ENCODE measurements at regions not wholly inside any gene's neighbourhood (a gene's known extent, or its start where the extent isn't known, plus 50 kb on each side); places are given as distances from the start of the nearest gene placed in this dataset.

DNA sequence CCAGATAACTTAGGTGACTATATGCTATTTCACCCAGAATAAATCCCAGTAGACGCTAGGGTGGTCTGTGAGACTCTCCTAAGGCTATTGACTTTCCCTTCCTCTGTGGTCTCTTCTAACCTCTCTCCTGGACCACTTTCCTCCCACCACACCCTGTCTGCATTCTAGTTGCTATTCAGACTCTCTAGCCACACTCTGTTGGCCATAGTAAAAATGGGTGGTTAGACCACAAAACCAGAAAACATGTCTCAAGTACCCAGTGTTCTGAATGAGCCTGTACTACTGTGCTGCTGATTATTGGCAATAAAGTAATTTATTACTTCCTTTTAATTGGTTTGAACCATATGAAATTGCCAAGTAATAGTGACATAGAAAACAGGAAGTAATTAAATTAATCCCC lies 240.8 kb downstream of the KIF20B start (continued):
- TF ChIP-seq, protein P1, sequence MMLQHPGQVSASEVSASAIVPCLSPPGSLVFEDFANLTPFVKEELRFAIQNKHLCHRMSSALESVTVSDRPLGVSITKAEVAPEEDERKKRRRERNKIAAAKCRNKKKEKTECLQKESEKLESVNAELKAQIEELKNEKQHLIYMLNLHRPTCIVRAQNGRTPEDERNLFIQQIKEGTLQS (CRISPR knock-in tag; conservative IDR thresholded peaks at IDR 0.05), result no peak
- no peak for TF ChIP-seq RELA (CRISPR knock-in tag; IDR thresholded peaks at IDR 0.05; ENCODE audit: borderline replicate concordance)

DNA sequence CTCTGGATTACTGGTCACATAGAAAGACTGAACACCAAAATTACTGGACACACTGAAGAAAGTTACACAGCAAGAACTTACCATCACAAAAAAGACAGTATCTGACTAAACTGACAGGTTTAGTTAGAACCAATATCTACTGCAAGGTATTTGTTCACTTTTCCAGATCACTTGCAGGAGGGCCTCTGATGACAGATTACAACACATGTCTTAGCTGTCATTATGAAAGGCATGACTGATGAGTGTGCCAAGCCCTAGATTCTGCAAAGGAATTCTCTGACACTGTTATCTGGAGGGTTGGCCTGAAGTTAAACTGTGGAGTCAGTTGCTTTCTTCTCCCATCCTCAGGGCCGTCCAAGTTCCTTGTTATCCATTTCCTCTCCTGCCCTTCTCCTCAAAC lies 242.7 kb downstream of the KIF20B start:
- ChIA-PET CTCF (no interaction called here), POLR2A (no interaction called here)
- DNase-seq (ENCODE audit: low spot score), result no peak
- Mint-ChIP-seq H3K4me1 (no peaks in the 10 kb centered on the region), H3K27me3 (ENCODE audit: low read depth) (no peaks in the 10 kb centered on the region; the same call in 1 of the 2 replicates), H3K27ac (no peak overlapping the region), H3K4me3 (no peak overlapping the region), H3K9me3 (peaks cover 18% of the 10 kb centered on the region), H3K36me3 (no peaks in the 10 kb centered on the region)
- ATAC-seq, result no peak
- TF ChIP-seq, protein P2, sequence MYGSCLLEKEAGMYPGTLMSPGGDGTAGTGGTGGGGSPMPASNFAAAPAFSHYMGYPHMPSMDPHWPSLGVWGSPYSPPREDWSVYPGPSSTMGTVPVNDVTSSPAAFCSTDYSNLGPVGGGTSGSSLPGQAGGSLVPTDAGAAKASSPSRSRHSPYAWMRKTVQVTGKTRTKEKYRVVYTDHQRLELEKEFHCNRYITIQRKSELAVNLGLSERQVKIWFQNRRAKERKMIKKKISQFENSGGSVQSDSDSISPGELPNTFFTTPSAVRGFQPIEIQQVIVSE (CRISPR knock-in tag; IDR thresholded peaks at IDR 0.05; ENCODE audit: borderline replicate concordance), result no peak
- TF ChIP-seq TEAD4 (CRISPR knock-in tag; IDR thresholded peaks at IDR 0.05), result no peak
- no peak for TF ChIP-seq ZNF138 (CRISPR knock-in tag; conservative IDR thresholded peaks at IDR 0.05)
- TF ChIP-seq, protein P3, sequence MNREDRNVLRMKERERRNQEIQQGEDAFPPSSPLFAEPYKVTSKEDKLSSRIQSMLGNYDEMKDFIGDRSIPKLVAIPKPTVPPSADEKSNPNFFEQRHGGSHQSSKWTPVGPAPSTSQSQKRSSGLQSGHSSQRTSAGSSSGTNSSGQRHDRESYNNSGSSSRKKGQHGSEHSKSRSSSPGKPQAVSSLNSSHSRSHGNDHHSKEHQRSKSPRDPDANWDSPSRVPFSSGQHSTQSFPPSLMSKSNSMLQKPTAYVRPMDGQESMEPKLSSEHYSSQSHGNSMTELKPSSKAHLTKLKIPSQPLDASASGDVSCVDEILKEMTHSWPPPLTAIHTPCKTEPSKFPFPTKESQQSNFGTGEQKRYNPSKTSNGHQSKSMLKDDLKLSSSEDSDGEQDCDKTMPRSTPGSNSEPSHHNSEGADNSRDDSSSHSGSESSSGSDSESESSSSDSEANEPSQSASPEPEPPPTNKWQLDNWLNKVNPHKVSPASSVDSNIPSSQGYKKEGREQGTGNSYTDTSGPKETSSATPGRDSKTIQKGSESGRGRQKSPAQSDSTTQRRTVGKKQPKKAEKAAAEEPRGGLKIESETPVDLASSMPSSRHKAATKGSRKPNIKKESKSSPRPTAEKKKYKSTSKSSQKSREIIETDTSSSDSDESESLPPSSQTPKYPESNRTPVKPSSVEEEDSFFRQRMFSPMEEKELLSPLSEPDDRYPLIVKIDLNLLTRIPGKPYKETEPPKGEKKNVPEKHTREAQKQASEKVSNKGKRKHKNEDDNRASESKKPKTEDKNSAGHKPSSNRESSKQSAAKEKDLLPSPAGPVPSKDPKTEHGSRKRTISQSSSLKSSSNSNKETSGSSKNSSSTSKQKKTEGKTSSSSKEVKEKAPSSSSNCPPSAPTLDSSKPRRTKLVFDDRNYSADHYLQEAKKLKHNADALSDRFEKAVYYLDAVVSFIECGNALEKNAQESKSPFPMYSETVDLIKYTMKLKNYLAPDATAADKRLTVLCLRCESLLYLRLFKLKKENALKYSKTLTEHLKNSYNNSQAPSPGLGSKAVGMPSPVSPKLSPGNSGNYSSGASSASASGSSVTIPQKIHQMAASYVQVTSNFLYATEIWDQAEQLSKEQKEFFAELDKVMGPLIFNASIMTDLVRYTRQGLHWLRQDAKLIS (CRISPR knock-in tag; IDR thresholded peaks at IDR 0.05; ENCODE audit: borderline replicate concordance), result no peak
- TF ChIP-seq, protein P4, sequence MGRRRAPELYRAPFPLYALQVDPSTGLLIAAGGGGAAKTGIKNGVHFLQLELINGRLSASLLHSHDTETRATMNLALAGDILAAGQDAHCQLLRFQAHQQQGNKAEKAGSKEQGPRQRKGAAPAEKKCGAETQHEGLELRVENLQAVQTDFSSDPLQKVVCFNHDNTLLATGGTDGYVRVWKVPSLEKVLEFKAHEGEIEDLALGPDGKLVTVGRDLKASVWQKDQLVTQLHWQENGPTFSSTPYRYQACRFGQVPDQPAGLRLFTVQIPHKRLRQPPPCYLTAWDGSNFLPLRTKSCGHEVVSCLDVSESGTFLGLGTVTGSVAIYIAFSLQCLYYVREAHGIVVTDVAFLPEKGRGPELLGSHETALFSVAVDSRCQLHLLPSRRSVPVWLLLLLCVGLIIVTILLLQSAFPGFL (CRISPR knock-in tag; IDR thresholded peaks at IDR 0.05; ENCODE audit: borderline replicate concordance), result no peak
- no peak for TF ChIP-seq RELA (CRISPR knock-in tag; IDR thresholded peaks at IDR 0.05; ENCODE audit: borderline replicate concordance)
- TF ChIP-seq, protein P5, sequence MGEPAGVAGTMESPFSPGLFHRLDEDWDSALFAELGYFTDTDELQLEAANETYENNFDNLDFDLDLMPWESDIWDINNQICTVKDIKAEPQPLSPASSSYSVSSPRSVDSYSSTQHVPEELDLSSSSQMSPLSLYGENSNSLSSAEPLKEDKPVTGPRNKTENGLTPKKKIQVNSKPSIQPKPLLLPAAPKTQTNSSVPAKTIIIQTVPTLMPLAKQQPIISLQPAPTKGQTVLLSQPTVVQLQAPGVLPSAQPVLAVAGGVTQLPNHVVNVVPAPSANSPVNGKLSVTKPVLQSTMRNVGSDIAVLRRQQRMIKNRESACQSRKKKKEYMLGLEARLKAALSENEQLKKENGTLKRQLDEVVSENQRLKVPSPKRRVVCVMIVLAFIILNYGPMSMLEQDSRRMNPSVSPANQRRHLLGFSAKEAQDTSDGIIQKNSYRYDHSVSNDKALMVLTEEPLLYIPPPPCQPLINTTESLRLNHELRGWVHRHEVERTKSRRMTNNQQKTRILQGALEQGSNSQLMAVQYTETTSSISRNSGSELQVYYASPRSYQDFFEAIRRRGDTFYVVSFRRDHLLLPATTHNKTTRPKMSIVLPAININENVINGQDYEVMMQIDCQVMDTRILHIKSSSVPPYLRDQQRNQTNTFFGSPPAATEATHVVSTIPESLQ (CRISPR knock-in tag; IDR thresholded peaks at IDR 0.05), result no peak
- no peak for TF ChIP-seq ZNF263 (CRISPR knock-in tag; IDR thresholded peaks at IDR 0.05; ENCODE audit: low read depth)
- TF ChIP-seq, protein P6, sequence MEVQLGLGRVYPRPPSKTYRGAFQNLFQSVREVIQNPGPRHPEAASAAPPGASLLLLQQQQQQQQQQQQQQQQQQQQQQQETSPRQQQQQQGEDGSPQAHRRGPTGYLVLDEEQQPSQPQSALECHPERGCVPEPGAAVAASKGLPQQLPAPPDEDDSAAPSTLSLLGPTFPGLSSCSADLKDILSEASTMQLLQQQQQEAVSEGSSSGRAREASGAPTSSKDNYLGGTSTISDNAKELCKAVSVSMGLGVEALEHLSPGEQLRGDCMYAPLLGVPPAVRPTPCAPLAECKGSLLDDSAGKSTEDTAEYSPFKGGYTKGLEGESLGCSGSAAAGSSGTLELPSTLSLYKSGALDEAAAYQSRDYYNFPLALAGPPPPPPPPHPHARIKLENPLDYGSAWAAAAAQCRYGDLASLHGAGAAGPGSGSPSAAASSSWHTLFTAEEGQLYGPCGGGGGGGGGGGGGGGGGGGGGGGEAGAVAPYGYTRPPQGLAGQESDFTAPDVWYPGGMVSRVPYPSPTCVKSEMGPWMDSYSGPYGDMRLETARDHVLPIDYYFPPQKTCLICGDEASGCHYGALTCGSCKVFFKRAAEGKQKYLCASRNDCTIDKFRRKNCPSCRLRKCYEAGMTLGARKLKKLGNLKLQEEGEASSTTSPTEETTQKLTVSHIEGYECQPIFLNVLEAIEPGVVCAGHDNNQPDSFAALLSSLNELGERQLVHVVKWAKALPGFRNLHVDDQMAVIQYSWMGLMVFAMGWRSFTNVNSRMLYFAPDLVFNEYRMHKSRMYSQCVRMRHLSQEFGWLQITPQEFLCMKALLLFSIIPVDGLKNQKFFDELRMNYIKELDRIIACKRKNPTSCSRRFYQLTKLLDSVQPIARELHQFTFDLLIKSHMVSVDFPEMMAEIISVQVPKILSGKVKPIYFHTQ (CRISPR knock-in tag; IDR thresholded peaks at IDR 0.05), result no peak
- no peak for TF ChIP-seq GTF2I (CRISPR knock-in tag; conservative IDR thresholded peaks at IDR 0.05)
- no peak for TF ChIP-seq SMAD3 (CRISPR knock-in tag; IDR thresholded peaks at IDR 0.05; ENCODE audit: borderline replicate concordance)
- TF ChIP-seq, protein P7, sequence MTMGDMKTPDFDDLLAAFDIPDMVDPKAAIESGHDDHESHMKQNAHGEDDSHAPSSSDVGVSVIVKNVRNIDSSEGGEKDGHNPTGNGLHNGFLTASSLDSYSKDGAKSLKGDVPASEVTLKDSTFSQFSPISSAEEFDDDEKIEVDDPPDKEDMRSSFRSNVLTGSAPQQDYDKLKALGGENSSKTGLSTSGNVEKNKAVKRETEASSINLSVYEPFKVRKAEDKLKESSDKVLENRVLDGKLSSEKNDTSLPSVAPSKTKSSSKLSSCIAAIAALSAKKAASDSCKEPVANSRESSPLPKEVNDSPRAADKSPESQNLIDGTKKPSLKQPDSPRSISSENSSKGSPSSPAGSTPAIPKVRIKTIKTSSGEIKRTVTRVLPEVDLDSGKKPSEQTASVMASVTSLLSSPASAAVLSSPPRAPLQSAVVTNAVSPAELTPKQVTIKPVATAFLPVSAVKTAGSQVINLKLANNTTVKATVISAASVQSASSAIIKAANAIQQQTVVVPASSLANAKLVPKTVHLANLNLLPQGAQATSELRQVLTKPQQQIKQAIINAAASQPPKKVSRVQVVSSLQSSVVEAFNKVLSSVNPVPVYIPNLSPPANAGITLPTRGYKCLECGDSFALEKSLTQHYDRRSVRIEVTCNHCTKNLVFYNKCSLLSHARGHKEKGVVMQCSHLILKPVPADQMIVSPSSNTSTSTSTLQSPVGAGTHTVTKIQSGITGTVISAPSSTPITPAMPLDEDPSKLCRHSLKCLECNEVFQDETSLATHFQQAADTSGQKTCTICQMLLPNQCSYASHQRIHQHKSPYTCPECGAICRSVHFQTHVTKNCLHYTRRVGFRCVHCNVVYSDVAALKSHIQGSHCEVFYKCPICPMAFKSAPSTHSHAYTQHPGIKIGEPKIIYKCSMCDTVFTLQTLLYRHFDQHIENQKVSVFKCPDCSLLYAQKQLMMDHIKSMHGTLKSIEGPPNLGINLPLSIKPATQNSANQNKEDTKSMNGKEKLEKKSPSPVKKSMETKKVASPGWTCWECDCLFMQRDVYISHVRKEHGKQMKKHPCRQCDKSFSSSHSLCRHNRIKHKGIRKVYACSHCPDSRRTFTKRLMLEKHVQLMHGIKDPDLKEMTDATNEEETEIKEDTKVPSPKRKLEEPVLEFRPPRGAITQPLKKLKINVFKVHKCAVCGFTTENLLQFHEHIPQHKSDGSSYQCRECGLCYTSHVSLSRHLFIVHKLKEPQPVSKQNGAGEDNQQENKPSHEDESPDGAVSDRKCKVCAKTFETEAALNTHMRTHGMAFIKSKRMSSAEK (CRISPR knock-in tag; IDR thresholded peaks at IDR 0.05; ENCODE audit: borderline replicate concordance), result no peak
- no peak for TF ChIP-seq ZNF121 (CRISPR knock-in tag; IDR thresholded peaks at IDR 0.05)
- no peak for TF ChIP-seq ZNF317 (CRISPR knock-in tag; IDR thresholded peaks at IDR 0.05; ENCODE audit: borderline replicate concordance, low read depth)
- no peak for TF ChIP-seq ZNF232 (CRISPR knock-in tag; IDR thresholded peaks at IDR 0.05)
- TF ChIP-seq, protein P8, sequence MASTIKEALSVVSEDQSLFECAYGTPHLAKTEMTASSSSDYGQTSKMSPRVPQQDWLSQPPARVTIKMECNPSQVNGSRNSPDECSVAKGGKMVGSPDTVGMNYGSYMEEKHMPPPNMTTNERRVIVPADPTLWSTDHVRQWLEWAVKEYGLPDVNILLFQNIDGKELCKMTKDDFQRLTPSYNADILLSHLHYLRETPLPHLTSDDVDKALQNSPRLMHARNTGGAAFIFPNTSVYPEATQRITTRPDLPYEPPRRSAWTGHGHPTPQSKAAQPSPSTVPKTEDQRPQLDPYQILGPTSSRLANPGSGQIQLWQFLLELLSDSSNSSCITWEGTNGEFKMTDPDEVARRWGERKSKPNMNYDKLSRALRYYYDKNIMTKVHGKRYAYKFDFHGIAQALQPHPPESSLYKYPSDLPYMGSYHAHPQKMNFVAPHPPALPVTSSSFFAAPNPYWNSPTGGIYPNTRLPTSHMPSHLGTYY (CRISPR knock-in tag; IDR thresholded peaks at IDR 0.05), result no peak

Measured in WTC11 (cell line).